ENCODE measurements at regions not wholly inside any gene's neighbourhood (a gene's known extent, or its start where the extent isn't known, plus 50 kb on each side); places are given as distances from the start of the nearest gene placed in this dataset.

DNA sequence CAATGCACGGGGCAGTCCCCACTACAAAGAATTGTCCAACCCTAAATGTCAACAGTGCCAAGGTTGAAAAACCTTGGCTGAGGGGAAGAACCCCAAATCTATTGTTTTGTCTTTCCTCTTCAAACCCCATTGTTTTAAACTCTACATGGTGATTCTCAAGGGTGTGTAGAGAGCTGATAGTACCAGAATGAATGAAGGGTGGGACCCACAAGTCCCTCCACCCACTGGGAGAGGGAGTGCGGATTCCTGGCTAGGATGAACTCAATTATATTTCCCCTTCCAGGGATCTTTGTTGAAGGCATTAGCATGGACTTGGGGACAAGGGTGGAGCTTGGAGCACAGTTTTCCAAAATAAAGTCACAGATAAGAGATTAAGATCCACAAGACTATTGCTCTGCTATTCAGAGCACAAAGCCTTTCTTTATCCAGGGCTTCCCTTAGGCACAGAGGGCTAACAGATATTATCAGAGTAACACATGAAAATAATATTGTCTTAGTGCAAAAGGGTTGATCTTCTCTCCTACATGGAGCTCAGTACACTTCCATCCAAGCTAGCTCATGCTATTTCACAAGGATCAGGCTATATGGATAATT, 755.1 kb upstream of the TBX3 start:
- Histone ChIP-seq H3K27ac (ENCODE audit: insufficient read depth, low read depth, low read length) (no peak overlapping the region), H2AFZ (ENCODE audit: low read depth, low read length) (no peak overlapping the region), H4K20me1 (replicated peaks; ENCODE audit: control insufficient read depth, extremely low read depth, insufficient read depth, low read length) (no peaks in the 10 kb centered on the region), H3K4me2 (ENCODE audit: insufficient read depth, low read length) (no peak overlapping the region), H3K4me1 (ENCODE audit: control insufficient read depth, extremely low read depth, insufficient read depth, low read length) (no peaks in the 10 kb centered on the region), H3K4me3 (replicated peaks in 1 of 3; ENCODE audit: insufficient read depth in 1 of 3, low read depth in 1 of 3, low read length in 3 of 3) (no peak overlapping the region), H3K9ac (replicated peaks; ENCODE audit: extremely low read depth, insufficient read depth, low read length) (no peak overlapping the region), H3K79me2 (ENCODE audit: control insufficient read depth, insufficient read depth, low read length) (no peaks in the 10 kb centered on the region), H3K9me1 (replicated peaks; ENCODE audit: control insufficient read depth, extremely low read depth, insufficient read depth, low read length) (no peaks in the 10 kb centered on the region), H3K27me3 (ENCODE audit: control insufficient read depth in 2 of 2, insufficient read depth in 2 of 2, low read length in 2 of 2) (no peaks in the 10 kb centered on the region), H3K36me3 (ENCODE audit: control insufficient read depth in 2 of 2, extremely low read depth in 1 of 2, insufficient read depth in 2 of 2, low read length in 2 of 2) (no peaks in the 10 kb centered on the region), H3K9me3 (replicated peaks; ENCODE audit: control insufficient read depth, insufficient read depth, low read length) (peaks cover 4% of the 10 kb centered on the region)
- ChIA-PET POLR2A (no interaction called here), CTCF (no interaction called here)
- no TSS peak for BruUV-seq (replicated peaks)
- TF ChIP-seq MAX (IDR thresholded peaks at IDR 0.05; ENCODE audit: insufficient read depth, insufficient read length) (no peak), FOS (IDR thresholded peaks at IDR 0.05; ENCODE audit: borderline replicate concordance, insufficient read depth, low read length) (no peak), POLR2AphosphoS5 (IDR thresholded peaks at IDR 0.05; ENCODE audit: insufficient read depth, low read depth, low read length) (no peak), POLR2A (IDR thresholded peaks at IDR 0.05; ENCODE audit: low read depth, low read length) (no peak), JUN (IDR thresholded peaks at IDR 0.05; ENCODE audit: borderline replicate concordance, insufficient read depth, insufficient read length, low read depth) (no peak)
- TF ChIP-seq, protein P1, sequence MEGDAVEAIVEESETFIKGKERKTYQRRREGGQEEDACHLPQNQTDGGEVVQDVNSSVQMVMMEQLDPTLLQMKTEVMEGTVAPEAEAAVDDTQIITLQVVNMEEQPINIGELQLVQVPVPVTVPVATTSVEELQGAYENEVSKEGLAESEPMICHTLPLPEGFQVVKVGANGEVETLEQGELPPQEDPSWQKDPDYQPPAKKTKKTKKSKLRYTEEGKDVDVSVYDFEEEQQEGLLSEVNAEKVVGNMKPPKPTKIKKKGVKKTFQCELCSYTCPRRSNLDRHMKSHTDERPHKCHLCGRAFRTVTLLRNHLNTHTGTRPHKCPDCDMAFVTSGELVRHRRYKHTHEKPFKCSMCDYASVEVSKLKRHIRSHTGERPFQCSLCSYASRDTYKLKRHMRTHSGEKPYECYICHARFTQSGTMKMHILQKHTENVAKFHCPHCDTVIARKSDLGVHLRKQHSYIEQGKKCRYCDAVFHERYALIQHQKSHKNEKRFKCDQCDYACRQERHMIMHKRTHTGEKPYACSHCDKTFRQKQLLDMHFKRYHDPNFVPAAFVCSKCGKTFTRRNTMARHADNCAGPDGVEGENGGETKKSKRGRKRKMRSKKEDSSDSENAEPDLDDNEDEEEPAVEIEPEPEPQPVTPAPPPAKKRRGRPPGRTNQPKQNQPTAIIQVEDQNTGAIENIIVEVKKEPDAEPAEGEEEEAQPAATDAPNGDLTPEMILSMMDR (IDR thresholded peaks at IDR 0.05; ENCODE audit: extremely low read depth in 1 of 2, insufficient read depth in 1 of 2, low read depth in 1 of 2, low read length in 2 of 2) = no peak
- no peak for DNase-seq (ENCODE audit: low read depth, low spot score)
- intact Hi-C loops (cut with micrococcal nuclease) (no loop called here), dilution Hi-C loops (cut with MboI; ENCODE audit: extremely low pct_ligation_motif_present, low sequenced_read_pairs) (no loop called here)
- FAIRE-seq = no peak

DNA sequence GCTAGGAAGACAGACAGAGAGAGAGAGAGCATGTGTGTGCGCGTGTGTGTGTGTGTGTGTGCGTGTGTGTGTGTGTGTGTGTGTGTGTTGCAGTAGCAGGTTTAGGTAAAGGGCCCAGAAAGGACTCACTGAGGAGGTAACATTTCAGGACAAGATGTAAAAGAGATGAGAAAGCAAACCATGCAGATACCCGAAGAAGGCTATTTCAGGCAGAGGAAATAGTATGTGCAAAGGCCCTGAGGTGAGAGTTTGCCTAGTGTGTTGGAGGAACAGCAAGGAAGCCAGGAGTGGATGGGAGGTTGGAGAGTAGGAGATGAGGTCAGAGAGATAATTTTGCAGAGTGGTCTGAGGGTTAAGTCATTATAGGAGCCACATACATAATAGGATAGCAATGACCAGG, 754.3 kb upstream of the TBX3 start:
- POLR2A ChIA-PET = no interaction called here
- H3K9me3 ChIP-seq (replicated peaks; ENCODE audit: control insufficient read depth, insufficient read depth, low read length) = peaks cover 4% of the 10 kb centered on the region
- CTCF ChIA-PET = no interaction called here
- BruUV-seq (replicated peaks) = no TSS peak
- dilution Hi-C loops (cut with MboI; ENCODE audit: extremely low pct_ligation_motif_present, low sequenced_read_pairs) (no loop called here), intact Hi-C loops (cut with micrococcal nuclease) (no loop called here)
- no peaks in the 10 kb centered on the region for H3K79me2 ChIP-seq (ENCODE audit: control insufficient read depth, insufficient read depth, low read length)
- H3K36me3 ChIP-seq (ENCODE audit: control insufficient read depth in 2 of 2, extremely low read depth in 1 of 2, insufficient read depth in 2 of 2, low read length in 2 of 2) = no peaks in the 10 kb centered on the region
- no peak overlapping the region for H3K9ac ChIP-seq (replicated peaks; ENCODE audit: extremely low read depth, insufficient read depth, low read length)
- no peak for DNase-seq (ENCODE audit: low read depth, low spot score)
- H3K27me3 ChIP-seq (ENCODE audit: control insufficient read depth in 2 of 2, insufficient read depth in 2 of 2, low read length in 2 of 2) = no peaks in the 10 kb centered on the region
- H3K4me2 ChIP-seq (ENCODE audit: insufficient read depth, low read length) = no peak overlapping the region
- no peak overlapping the region for H3K27ac ChIP-seq (ENCODE audit: insufficient read depth, low read depth, low read length)
- H4K20me1 ChIP-seq (replicated peaks; ENCODE audit: control insufficient read depth, extremely low read depth, insufficient read depth, low read length) = no peaks in the 10 kb centered on the region
- no peak overlapping the region for H3K4me3 ChIP-seq (replicated peaks in 1 of 3; ENCODE audit: insufficient read depth in 1 of 3, low read depth in 1 of 3, low read length in 3 of 3)
- no peak for TF ChIP-seq POLR2AphosphoS5 (IDR thresholded peaks at IDR 0.05; ENCODE audit: insufficient read depth, low read depth, low read length)
- H3K4me1 ChIP-seq (ENCODE audit: control insufficient read depth, extremely low read depth, insufficient read depth, low read length) = no peaks in the 10 kb centered on the region
- H2AFZ ChIP-seq (ENCODE audit: low read depth, low read length) = no peak overlapping the region
- H3K9me1 ChIP-seq (replicated peaks; ENCODE audit: control insufficient read depth, extremely low read depth, insufficient read depth, low read length) = no peaks in the 10 kb centered on the region
- FAIRE-seq = no peak

All from endothelial cell of umbilical vein (primary cell).